ENCODE measurements at regions not wholly inside any gene's neighbourhood (a gene's known extent, or its start where the extent isn't known, plus 50 kb on each side); places are given as distances from the start of the nearest gene placed in this dataset.

GRCh38 chr7:80359029-80359428 lies 152.8 kb downstream of the GNAT3 start:
- TF ChIP-seq, protein P1, sequence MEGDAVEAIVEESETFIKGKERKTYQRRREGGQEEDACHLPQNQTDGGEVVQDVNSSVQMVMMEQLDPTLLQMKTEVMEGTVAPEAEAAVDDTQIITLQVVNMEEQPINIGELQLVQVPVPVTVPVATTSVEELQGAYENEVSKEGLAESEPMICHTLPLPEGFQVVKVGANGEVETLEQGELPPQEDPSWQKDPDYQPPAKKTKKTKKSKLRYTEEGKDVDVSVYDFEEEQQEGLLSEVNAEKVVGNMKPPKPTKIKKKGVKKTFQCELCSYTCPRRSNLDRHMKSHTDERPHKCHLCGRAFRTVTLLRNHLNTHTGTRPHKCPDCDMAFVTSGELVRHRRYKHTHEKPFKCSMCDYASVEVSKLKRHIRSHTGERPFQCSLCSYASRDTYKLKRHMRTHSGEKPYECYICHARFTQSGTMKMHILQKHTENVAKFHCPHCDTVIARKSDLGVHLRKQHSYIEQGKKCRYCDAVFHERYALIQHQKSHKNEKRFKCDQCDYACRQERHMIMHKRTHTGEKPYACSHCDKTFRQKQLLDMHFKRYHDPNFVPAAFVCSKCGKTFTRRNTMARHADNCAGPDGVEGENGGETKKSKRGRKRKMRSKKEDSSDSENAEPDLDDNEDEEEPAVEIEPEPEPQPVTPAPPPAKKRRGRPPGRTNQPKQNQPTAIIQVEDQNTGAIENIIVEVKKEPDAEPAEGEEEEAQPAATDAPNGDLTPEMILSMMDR (conservative IDR thresholded peaks at IDR 0.05; ENCODE audit: low read length): no peak
- no peak for TF ChIP-seq EZH2phosphoT487 (IDR thresholded peaks at IDR 0.05; ENCODE audit: borderline replicate concordance, low read depth, low read length)

All from OCI-LY7 (cell line).